Uterus (tissue), 2 donors: ENCODE measurements at regions not wholly inside any gene's neighbourhood (a gene's known extent, or its start where the extent isn't known, plus 50 kb on each side); places are given as distances from the start of the nearest gene placed in this dataset.

Experiments
- CTCF ChIP-seq, 4 experiments: fragments of 200-600 bp in 2 of 4; fragments of 450-650 bp in 2 of 4; sonication (generic) in 2 of 4; IDR thresholded peaks; one replicate each; pipeline ENCODE4 v1.5.1; 2016 to 2019; ENCODE audit warnings: antibody characterized with exemption in 4 of 4, mild to moderate bottlenecking in 2 of 4, moderate library complexity in 1 of 4
- POLR2A ChIP-seq, 2 donors: fragments of 450-650 bp; IDR thresholded peaks; one replicate each; pipeline ENCODE4 v1.6.1; 2016; ENCODE audit warnings: antibody characterized with exemption in 2 of 2, mild to moderate bottlenecking in 1 of 2, moderate library complexity in 1 of 2

- TF ChIP-seq CTCF (IDR thresholded peaks at IDR 0.05) (no peak), POLR2A (IDR thresholded peaks at IDR 0.05) (no peak)
Measured at GRCh38 chr2:240296104-240296406, 139.4 kb upstream of the GPC1 start.
